Stomach (tissue), 4 donors: ENCODE measurements at regions not wholly inside any gene's neighbourhood (a gene's known extent, or its start where the extent isn't known, plus 50 kb on each side); places are given as distances from the start of the nearest gene placed in this dataset.

Experiments used
- CTCF ChIP-seq, 7 experiments: fragments of 450-650 bp in 4 of 7; fragments of 200-600 bp in 3 of 7; sonication (generic) in 3 of 7; IDR thresholded peaks; one replicate each; pipeline ENCODE4 v1.5.1; 2016 to 2019; ENCODE audit warnings: antibody characterized with exemption in 7 of 7, control low read depth in 2 of 7, mild to moderate bottlenecking in 1 of 7
- EP300 ChIP-seq: sonication (generic); formaldehyde crosslinking; IDR thresholded peaks from one replicate; pipeline ENCODE4 v1.6.1; 2017; ENCODE audit warnings: antibody characterized with exemption

GRCh38 chr2:30311711-30312110 is 80.4 kb downstream of the LBH start:
- TF ChIP-seq CTCF (IDR thresholded peaks at IDR 0.05) (no peak), EP300 (no peak)
